ENCODE measurements at regions not wholly inside any gene's neighbourhood (a gene's known extent, or its start where the extent isn't known, plus 50 kb on each side); places are given as distances from the start of the nearest gene placed in this dataset.

DNA sequence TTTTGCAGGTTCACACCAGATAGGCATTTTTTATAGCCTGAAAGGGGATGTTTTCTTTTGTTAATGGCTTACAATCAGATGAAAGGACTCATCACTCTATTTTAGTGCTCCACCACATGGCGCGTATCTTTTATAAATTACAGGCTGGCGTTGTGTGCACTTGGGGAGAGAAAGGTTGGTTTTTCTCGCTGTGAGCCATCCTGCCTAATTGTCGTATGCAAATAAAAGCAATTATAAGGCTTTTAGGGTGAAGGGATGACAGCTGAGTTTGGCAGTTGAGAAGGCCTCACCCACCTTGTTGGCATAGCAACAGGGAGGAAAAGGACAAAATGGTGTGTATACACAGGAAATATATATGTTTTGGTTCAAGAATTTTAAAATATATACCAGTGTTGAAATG is 268.0 kb downstream of the NR2F2 start:
- TF ChIP-seq, protein P1, sequence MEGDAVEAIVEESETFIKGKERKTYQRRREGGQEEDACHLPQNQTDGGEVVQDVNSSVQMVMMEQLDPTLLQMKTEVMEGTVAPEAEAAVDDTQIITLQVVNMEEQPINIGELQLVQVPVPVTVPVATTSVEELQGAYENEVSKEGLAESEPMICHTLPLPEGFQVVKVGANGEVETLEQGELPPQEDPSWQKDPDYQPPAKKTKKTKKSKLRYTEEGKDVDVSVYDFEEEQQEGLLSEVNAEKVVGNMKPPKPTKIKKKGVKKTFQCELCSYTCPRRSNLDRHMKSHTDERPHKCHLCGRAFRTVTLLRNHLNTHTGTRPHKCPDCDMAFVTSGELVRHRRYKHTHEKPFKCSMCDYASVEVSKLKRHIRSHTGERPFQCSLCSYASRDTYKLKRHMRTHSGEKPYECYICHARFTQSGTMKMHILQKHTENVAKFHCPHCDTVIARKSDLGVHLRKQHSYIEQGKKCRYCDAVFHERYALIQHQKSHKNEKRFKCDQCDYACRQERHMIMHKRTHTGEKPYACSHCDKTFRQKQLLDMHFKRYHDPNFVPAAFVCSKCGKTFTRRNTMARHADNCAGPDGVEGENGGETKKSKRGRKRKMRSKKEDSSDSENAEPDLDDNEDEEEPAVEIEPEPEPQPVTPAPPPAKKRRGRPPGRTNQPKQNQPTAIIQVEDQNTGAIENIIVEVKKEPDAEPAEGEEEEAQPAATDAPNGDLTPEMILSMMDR (IDR thresholded peaks at IDR 0.05; ENCODE audit: poor library complexity), result no peak
- no peak for TF ChIP-seq EZH2 (IDR thresholded peaks at IDR 0.05; ENCODE audit: borderline replicate concordance)
